HG02884 (cell line): ENCODE measurements at regions not wholly inside any gene's neighbourhood (a gene's known extent, or its start where the extent isn't known, plus 50 kb on each side); places are given as distances from the start of the nearest gene placed in this dataset.

Experiments
- ATAC-seq: cut with Tn5 transposase; IDR thresholded peaks from one replicate; pipeline ENCODE4 v1.9.1; 2021; ENCODE audit warnings: mild to moderate bottlenecking, moderate library complexity; ENCODE audit not compliant: unreplicated experiment

DNA sequence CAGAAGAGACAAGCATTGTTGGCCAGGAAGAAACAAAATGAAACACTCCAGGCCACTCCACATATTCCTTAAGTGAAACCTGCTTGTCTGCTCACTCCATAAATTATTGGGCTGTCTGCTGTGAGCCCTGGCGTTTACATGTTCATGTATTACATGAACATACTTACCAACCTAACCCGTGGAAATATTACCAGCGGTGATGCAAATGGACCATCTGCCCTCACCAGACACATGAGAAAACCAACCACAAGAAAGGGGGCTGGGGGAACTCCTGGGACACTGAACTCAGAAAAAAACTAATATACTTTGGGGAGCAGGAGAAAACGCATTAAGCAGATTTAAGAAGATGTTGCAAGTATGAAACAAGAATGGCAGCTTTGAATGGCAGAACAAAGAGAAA lies 731.2 kb upstream of the IGFBP3 start:
- no peak for ATAC-seq

DNA sequence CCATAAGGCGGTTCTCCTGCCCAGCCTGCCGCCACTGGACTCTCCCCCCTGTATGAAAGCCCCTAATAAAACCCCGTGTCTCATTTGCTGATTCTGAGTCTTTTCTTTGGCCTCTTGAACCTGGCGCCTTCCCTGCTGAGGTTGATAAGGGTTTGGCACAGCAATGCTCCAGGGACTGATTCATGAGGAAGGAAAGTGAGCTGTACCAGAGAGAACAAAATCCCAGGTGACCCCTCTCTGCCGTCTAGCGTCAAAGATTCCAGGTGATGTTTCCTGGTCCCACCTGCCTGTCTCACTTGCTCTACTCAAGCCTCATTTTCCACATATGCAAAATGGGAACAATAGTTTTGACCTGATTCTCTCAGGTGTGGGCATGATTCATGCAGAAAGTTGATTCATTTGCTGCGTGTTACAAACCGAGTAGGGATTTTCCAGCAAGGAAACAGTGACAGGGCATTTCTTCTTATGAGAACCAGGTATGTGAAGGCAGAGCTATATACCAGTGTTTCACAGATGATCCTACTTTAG lies 730.6 kb upstream of the IGFBP3 start:
- no peak for ATAC-seq

GRCh38 chr7:46651070-46651469 lies 730.0 kb upstream of the IGFBP3 start:
- no peak for ATAC-seq

- no peak for ATAC-seq
These were observed 728.8 kb upstream of the IGFBP3 start for GRCh38 chr7:46649876-46650275.

DNA sequence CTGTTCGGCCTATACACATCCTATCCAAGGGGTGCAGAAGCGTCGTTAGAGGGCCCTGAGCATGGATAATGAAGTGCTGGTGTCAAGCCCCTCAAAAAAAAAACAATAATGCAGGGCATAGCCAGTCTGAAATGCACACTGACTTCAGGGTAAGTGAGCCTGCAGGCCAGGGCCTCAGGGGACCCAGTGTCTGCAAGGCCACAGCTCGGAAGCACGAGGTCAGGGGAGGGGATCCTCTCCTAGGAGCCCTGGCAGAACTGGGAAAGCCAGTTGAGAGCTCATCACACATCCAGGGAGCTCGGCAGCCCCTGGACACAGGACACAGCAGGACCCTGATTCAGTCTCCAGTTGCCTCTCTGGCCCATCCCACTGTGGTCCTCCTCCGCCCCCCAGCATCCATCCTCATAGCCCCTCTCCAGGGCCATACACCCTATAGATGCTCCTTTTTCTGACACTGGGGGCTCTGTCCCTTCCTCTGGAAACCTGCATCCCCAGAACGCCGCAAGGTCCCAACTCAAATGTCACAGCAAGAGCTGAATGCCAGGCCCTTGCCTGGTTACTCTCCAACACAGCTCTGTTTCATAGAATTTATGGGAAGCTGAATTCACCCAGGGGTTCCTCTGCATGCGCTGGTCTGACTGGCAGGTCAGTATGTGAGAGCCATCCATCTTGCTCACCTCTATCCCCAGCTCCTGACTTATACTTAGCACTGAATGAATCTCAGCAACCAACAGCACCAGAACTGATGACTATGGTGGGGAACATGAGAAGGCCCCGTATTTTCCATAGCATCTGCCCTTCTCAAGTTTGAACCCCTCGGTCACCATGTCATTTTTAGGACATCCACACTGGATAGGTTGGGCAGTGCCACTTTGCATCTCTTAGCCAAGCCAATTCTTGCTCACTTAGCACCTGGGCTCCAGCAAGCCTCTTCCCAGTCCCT lies 717.0 kb upstream of the IGFBP3 start:
- ATAC-seq: no peak

DNA sequence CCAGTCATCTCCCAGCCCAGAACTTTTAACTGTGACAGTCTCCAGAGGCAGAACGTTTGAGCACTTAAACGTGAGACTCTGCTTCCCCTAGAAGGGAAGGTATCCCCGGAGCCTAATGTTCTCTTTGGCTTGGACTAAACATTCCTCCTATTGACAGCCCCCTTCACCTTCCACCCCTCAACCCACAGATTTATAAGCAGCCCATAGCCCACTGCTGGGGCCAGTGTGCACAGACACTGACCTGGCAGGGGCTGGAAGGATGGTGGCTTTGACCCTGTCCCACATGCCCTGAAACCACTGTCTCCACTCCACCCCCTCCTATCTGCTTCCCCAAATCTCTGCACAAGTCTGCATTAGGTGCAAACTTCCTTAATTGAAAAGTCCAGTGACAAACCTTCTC lies 715.0 kb upstream of the IGFBP3 start:
- no peak for ATAC-seq

- no peak for ATAC-seq
These were observed 712.7 kb upstream of the IGFBP3 start for GRCh38 chr7:46633630-46634240.

GRCh38 chr7:46633200-46633599 lies 712.1 kb upstream of the IGFBP3 start:
- ATAC-seq: no peak

- ATAC-seq: no peak
These were observed 709.0 kb upstream of the IGFBP3 start for GRCh38 chr7:46630031-46630430.

- ATAC-seq: no peak
These were observed 707.3 kb upstream of the IGFBP3 start for GRCh38 chr7:46628389-46628788.

DNA sequence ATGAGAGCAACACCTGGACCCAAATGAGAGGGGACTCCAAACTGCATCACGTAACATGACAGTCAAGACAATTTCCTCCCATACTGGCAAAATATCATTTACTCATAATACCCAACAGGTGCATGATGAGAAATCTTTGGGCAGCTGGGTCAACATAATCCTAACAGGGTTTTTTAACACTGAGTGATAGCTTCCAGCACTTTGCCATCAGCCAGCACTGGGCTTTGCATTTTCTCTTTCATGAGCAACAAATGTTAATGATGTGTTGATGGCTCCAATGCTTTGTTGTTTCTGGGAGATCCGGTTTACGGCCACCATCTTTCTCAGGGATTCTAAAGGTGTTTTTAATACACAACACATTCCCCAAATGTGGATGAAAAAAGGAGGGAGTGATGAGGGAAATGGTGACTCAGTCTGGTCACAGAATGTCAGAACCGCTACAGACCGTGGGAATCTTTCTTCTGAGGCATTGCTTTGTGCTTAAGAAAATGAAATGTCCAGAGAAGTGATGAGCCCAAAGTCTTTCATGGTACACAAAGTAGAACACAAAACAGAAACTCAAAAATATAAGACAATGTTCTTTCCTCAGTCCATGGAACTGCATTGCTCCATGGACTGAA lies 705.7 kb upstream of the IGFBP3 start:
- no peak for ATAC-seq

DNA sequence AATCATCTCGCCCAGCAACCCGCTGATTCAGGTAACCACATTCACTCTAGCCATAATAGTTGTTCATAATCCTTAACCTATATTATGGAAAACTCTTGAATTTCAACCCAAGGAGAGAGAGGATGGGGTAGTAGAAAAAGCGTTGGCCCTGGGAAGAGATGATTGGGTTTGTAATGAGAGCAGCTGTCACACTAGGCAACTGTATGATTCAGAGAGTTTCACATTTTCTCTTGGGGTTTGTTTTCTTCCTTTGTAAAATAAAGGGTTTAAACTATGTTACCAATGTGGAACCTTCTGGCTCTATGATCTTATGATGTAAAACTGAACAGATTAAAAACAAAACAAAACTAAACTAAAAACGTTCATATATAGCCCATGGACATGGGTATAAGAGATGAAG lies 705.2 kb upstream of the IGFBP3 start:
- ATAC-seq: no peak

GRCh38 chr7:46625032-46625431 lies 704.0 kb upstream of the IGFBP3 start:
- ATAC-seq: no peak

DNA sequence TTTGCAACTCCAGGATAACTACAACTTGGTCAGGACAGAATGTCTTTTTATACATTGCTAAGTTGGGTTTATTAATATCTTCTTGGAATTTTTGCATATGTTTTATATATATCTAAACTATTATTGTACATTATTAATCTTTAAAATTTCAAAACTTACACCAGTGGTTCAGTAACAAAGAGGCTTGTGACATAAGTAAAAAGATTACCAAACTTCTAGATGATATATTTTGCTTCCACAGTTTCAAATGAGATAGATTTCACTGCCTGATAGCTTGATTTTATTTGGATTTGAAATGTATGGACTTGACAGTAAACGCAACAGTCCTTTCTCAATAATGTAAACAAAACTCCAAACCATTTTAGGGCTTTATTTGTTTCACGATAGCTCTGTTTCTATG lies 701.2 kb upstream of the IGFBP3 start:
- ATAC-seq: no peak

DNA sequence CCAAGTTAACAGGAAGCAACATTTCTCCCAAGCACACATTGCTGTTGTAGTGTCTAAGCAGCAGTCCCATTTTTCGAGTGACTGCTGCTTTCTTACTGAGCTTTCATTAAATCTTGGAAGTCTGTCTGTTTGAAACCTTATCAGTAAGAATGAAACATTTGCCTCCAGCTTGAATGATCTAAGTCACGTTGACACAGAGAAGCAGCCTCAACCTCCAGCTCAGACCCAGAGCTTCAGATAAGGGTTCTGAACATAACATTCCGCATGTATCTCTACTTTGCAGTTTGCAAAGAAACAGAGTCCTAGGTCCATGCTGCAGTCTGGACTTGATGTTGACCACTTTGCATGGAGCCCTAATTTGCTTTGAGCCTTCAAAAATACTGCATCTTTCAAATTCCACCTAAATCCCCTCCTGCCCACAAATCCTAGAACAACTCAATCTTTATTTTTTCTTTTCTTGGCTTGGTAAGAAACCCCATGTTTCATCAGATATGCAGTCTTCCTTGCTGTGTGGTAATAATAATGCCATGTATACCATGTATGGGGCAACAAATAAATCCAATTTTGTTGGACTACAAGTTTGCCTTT lies 698.7 kb upstream of the IGFBP3 start:
- ATAC-seq: no peak

GRCh38 chr7:46616636-46617035 lies 695.6 kb upstream of the IGFBP3 start:
- ATAC-seq: no peak

- ATAC-seq: no peak
These were observed 692.5 kb upstream of the IGFBP3 start for GRCh38 chr7:46613551-46613950.

- ATAC-seq: no peak
These were observed 692.0 kb upstream of the IGFBP3 start for GRCh38 chr7:46613116-46613515.

- ATAC-seq: no peak
These were observed 690.4 kb upstream of the IGFBP3 start for GRCh38 chr7:46611508-46611907.

GRCh38 chr7:46610746-46611145 lies 689.7 kb upstream of the IGFBP3 start:
- no peak for ATAC-seq

- ATAC-seq: no peak
These were observed 686.1 kb upstream of the IGFBP3 start for GRCh38 chr7:46607176-46607575.
